T follicular helper cell (primary cell): ENCODE measurements at regions not wholly inside any gene's neighbourhood (a gene's known extent, or its start where the extent isn't known, plus 50 kb on each side); places are given as distances from the start of the nearest gene placed in this dataset.
"Not testable (repeated sequence)": the region's sequence is repeated elsewhere in the genome, so short reads cannot be mapped to it uniquely, and the experiment has no call there.

Experiments
- DNase-seq: peaks from one replicate; pipeline ENCODE4 v3.0.0-alpha.2; 2020; ENCODE audit warnings: low read depth

DNA sequence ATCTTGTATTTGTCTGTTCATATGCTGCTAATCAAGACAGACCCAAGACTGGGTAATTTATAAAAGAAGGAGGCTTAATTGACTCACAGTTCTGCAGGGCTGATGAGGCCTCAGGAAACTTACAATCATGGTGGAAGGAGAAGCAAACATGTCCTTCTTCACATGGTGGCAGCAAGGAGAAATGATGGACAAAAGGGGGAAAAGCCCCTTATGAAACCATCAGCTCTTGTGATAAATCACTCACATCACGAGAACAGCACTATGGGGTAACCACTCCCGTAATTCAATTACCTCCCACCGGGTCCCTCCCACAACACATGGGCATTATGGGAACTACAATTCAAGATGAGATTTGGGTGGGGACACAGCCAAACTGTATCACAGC, 117.0 kb downstream of the TTC6 start:
- not testable (repeated sequence) for DNase-seq

GRCh38 chr14:37712976-37713431, 117.6 kb downstream of the TTC6 start:
- DNase-seq: no peak

GRCh38 chr14:37720131-37720530, 124.7 kb downstream of the TTC6 start:
- no peak for DNase-seq

- no peak for DNase-seq
Observed at GRCh38 chr14:37721976-37722659, 126.7 kb downstream of the TTC6 start.

GRCh38 chr14:37723515-37723914, 128.1 kb downstream of the TTC6 start:
- DNase-seq: no peak

DNA sequence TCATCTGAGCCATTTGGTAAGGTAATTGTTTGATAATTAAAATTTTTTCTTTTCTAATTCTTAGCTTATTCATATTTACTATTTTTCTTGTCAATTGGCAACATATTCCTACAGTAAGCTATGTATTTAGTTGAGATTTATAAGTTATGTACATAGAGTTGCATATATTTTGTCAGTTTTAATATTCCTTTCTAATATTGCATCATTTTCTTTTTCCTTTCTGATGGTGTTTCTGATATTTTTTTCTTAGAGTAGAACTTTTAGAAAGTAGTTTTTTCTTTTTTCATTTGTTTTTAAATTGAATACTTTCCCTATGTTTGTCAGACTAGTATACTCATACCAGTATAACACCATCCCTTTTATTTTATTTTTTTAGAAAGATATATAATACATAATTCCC, 131.3 kb downstream of the TTC6 start:
- no peak for DNase-seq

DNA sequence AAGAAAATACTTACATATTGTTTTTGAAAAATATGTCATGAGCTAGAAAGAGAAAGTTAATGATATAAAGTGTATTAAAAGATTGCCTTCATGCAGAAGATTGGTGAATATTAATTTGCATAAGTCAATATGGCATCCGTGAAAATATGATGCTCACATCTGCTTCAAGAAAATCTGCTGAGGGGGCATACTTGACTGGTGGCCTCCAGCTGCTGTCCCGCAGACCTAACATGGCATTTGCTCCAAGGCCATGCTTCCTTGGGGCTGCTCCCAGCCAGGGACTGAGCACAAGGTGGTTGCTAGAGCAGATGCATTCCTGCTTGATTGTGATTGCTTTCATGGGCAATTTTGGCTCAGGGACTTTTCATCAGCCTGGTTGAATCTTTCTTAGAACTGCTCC, 133.8 kb downstream of the TTC6 start:
- no peak for DNase-seq

GRCh38 chr14:37731094-37731493, 135.7 kb downstream of the TTC6 start:
- DNase-seq: no peak

GRCh38 chr14:37745657-37746056, 150.2 kb downstream of the TTC6 start:
- no peak for DNase-seq

DNA sequence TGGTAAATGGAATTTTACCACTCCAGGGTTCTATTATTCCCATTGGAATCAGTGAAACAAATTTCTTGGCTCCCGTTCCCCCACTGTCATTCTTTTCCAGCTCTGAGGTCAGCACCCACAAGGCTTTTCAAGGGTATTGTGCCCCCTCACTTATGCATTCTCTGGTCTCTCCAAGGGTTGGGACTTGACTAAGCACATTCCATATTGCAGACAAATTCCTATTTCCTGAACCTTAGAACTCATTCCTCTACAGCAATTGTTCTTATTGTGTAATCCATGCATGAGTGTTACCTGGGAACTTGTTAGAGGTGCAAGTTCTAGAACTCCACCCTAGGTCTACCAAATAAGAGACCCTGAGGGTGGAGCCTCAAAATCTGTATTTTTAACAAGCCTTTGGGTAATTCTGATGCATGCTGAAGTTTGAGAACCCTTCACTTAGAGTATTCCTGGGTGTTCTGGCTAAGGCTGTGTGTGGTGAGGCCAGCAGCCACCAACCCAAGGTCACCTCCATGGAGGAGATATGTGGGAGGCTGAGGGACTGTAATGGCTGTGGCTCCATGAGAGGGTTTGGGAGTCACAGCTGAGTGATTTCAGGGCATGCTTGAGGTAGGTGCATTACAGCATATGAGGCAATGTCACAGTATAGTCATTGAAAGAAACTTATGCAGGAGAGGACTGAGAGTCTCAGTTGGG, 150.9 kb downstream of the TTC6 start:
- DNase-seq: no peak

GRCh38 chr14:37753459-37753858, 158.0 kb downstream of the TTC6 start:
- DNase-seq: no peak

GRCh38 chr14:37760275-37760674, 164.8 kb downstream of the TTC6 start:
- DNase-seq: not testable (repeated sequence)

GRCh38 chr14:37763266-37763665, 167.8 kb downstream of the TTC6 start:
- no peak for DNase-seq

DNA sequence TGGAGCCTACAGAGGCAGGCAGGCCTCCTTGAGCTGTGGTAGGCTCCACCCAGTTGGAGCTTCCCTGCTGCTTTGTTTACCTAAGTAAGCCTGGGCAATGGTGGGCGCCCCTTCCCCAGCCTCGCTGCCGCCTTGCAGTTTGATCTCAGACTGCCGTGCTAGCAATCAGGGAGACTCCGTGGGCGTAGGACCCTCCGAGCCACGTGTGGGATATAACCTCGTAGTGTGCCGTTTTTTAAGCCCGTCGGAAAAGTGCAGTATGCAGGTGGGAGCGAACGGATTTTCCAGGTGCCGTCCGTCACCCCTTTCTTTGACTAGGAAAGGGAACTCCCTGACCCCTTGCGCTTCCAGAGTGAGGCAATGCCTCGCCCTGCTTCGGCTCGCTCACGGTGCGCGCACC, 176.9 kb downstream of the TTC6 start:
- DNase-seq: not testable (repeated sequence)

DNA sequence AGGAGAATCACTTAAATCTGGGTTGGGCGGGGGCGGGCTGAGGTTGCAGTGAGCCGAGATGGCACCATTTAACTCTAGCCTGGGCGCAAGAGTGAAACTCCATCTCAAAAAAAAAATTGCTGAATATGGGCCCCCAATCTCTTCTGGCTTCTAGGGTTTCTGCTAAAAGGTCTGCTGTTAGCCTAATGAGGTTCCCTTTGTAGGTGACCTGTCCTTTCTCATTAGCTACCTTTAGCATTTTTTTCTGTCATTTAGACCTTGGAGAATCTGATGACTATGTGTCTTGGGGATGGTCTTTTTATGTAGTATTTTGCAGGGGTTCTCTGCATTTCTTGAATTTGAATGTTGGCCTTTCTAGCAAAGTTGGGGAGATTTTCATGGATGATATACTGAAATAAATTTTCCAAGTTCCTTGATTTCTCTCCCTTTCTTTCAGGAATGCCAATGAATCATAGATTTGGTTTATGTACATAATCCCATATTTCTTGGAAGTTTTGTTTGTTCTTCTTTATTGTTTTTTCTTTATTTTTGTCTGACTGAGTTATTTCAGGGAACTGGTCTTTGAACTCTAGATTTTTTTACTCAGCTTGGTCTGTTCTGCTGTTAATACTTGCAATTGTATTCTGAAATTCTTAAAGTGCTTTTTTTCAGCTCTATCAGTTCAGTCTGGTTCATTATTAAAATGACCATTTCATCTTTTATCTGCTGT, 181.5 kb downstream of the TTC6 start:
- no peak for DNase-seq

DNA sequence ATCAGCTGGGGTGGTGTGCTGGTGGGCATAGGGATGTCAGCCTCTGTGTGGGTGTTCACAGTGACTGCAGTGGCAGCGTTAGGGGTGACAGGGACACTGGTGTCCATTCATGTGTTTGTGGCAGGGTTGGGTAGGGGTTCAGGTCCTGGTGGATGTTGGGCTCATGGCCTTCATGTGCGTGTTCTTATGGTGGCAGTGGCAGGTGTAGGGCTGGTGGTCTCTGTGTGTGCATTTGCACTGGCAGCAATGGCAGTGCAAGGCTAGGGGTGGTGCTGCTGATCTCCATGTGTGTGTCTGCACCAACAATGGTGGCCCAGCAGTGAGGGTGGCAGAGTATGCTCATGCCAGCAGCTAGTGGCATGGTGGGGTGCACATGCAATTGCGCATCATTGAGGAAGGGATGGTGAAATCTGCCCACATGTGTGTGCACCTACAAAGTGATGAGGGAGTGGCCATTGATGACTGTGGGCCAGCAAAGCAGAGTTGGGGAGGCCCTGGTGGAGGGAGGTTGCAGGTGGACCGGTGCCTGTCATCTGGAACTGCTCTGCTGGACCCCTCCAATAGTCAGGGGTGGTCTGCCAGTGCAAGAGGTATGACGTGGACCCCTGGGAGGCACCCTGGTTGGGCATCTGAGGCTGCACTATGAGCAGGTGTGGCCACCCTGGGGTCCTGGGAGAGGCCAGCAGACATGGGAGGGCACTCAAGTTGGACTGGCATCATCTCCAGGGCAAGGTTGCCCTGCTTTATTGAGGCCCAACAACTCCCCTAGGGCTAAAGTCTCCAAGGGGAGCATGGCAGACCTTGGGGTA, 182.9 kb downstream of the TTC6 start:
- no peak for DNase-seq

DNA sequence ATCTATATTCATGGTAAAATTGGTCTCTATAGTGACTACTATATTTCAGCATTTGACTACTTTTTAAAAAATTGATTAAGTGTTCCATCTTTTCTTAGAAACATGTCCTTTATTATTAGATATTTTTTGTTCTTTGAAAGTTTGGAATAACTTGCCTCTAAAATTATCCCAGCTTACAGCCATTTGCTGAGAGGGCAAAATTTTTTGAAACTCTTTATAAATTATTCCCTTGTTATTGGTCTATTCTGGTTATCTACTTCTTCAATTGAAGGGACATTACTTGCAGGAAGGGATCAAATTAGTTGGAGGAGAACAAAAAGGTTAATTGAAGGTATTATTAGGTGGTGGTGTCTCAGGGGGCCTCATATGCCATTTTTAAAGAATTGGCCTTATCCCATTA, 184.1 kb downstream of the TTC6 start:
- no peak for DNase-seq

- DNase-seq: not testable (repeated sequence)
Observed at GRCh38 chr14:37780731-37781130, 185.3 kb downstream of the TTC6 start.

- not testable (repeated sequence) for DNase-seq
Observed at GRCh38 chr14:37784203-37784826, 188.9 kb downstream of the TTC6 start.

GRCh38 chr14:37784827-37785223, 189.4 kb downstream of the TTC6 start:
- DNase-seq: not testable (repeated sequence)

DNA sequence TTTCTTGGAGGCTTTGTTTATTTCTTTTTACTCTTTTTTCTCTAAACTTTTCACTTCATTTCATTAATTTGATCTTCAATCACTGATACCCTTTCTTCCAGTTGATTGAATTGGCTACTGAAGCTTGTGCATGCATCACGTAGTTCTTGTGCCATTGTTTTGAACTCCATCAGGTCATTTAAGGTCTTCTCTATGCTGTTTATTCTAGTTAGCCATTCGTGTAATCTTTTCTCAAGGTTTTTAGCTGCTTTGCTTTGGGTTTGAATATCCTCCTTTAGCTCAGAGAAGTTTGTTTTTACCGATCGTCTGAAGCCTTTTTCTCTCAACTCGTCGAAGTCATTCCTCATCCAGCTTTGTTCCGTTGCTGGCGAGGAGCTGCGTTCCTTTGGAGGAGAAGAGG, 189.9 kb downstream of the TTC6 start:
- not testable (repeated sequence) for DNase-seq
